KG1 (cell line): ENCODE measurements at regions not wholly inside any gene's neighbourhood (a gene's known extent, or its start where the extent isn't known, plus 50 kb on each side); places are given as distances from the start of the nearest gene placed in this dataset.
"Not testable (repeated sequence)": the region's sequence is repeated elsewhere in the genome, so short reads cannot be mapped to it uniquely, and the experiment has no call there.

Source experiments
- DNase-seq: peaks from one replicate; lab custom pipeline; 2025; lab: John Stamatoyannopoulos, UW

- no peak for DNase-seq
Observed at GRCh38 chr2:3036432-3037125, 341.0 kb downstream of the EIPR1 start.

GRCh38 chr2:3035385-3036050 lies 342.1 kb downstream of the EIPR1 start:
- no peak for DNase-seq

GRCh38 chr2:3034856-3035255 lies 342.8 kb downstream of the EIPR1 start:
- DNase-seq, result no peak

GRCh38 chr2:3034396-3034795 lies 343.2 kb downstream of the EIPR1 start:
- DNase-seq, result no peak

GRCh38 chr2:3033315-3033714 lies 344.3 kb downstream of the EIPR1 start:
- no peak for DNase-seq

- DNase-seq, result not testable (repeated sequence)
Observed at GRCh38 chr2:3030791-3031190, 346.8 kb downstream of the EIPR1 start.

GRCh38 chr2:3025984-3026383 lies 351.6 kb downstream of the EIPR1 start:
- no peak for DNase-seq

GRCh38 chr2:3025261-3025660 lies 352.4 kb downstream of the EIPR1 start:
- DNase-seq, result no peak

GRCh38 chr2:3024401-3024935 lies 353.1 kb downstream of the EIPR1 start:
- no peak for DNase-seq

- no peak for DNase-seq
Observed at GRCh38 chr2:3023531-3023930, 354.1 kb downstream of the EIPR1 start.

- DNase-seq, result no peak
Observed at GRCh38 chr2:3022841-3023372, 354.7 kb downstream of the EIPR1 start.

- no peak for DNase-seq
Observed at GRCh38 chr2:3021720-3022119, 355.9 kb downstream of the EIPR1 start.

- no peak for DNase-seq
Observed at GRCh38 chr2:3010001-3010400, 367.6 kb downstream of the EIPR1 start.

- DNase-seq, result no peak
Observed at GRCh38 chr2:3009483-3009882, 368.1 kb downstream of the EIPR1 start.

GRCh38 chr2:3009005-3009404 lies 368.6 kb downstream of the EIPR1 start:
- DNase-seq, result no peak

GRCh38 chr2:3008561-3008960 lies 369.1 kb downstream of the EIPR1 start:
- DNase-seq, result no peak

GRCh38 chr2:3007135-3007534 lies 370.5 kb downstream of the EIPR1 start:
- DNase-seq, result no peak

- no peak for DNase-seq
Observed at GRCh38 chr2:3005859-3006501, 371.6 kb downstream of the EIPR1 start.

GRCh38 chr2:3001615-3002560 lies 375.7 kb downstream of the EIPR1 start:
- DNase-seq, result no peak

- DNase-seq, result no peak
Observed at GRCh38 chr2:3000968-3001367, 376.6 kb downstream of the EIPR1 start.

GRCh38 chr2:3000125-3000524 lies 377.5 kb downstream of the EIPR1 start:
- DNase-seq, result no peak

- DNase-seq, result no peak
Observed at GRCh38 chr2:2998971-2999370, 378.6 kb downstream of the EIPR1 start.
